CD4-positive, alpha-beta T cell treated with Interleukin-2 at 100 ng/mL for 4 hours (primary cell): ENCODE measurements at regions not wholly inside any gene's neighbourhood (a gene's known extent, or its start where the extent isn't known, plus 50 kb on each side); places are given as distances from the start of the nearest gene placed in this dataset.
"Not testable (repeated sequence)": the region's sequence is repeated elsewhere in the genome, so short reads cannot be mapped to it uniquely, and the experiment has no call there.

Experiments
- DNase-seq: peaks from one replicate; pipeline ENCODE4 v3.0.0-alpha.2; 2020; ENCODE audit warnings: low spot score

DNA sequence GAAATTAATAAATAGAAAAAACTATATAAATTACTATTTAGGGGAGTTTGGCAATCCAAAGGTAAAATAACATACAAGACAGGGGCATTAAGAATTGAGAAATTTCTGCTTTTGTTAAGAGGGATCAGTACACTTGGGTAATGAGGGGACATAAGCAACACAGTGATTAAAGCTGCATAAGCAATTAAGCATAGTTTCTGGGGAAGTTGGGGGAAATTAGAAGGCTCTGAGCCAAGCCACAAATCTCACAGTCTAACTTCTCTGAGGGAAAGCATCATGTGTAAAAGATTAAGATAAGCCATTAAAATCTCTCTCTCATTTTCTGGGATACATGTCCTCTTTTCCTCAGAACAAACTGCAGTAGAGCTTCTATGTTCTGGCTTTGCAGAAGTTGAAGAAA is 533.9 kb upstream of the LRFN5 start:
- no peak for DNase-seq

- DNase-seq = no peak
Observed at GRCh38 chr14:41071351-41071750, 535.3 kb upstream of the LRFN5 start.

GRCh38 chr14:41062826-41063225 is 543.9 kb upstream of the LRFN5 start:
- DNase-seq = no peak

DNA sequence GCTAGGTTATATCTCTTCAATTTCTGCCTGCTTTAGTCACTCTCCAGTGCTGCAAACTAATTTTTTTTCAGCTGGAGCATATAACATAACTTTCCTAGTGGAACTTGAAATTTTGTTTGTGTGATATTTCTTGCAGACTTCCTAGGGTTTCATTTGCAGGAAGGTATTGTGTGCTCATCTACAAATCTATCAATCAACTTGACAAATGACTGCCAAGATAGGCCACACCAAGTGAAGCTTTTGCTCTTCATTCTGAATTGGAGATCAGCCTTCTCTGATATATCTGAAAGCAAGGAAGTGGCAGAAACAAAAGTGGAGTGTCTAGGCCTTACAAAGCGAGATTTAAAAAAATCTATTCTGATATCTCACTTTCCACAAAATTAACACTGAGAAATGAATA is 551.1 kb upstream of the LRFN5 start:
- no peak for DNase-seq

GRCh38 chr14:41051801-41052200 is 554.9 kb upstream of the LRFN5 start:
- no peak for DNase-seq

DNA sequence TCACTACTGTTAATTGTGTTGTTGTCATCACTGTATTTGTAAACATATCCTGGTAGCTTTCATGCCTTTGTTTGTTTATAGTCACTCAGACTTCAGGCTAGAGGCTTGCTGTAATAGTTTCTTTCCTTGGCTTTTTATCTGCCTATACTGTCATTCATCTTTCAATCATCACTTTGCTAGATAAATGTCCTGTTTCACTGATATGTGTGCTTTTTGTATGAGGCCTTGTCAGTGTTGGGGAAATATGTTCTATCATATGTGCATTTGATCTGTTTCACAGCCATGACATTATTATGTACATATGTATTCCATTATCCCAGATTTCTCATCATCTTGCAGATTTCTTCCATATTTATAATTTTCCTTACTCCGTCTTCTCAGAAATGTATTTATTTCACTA is 558.9 kb upstream of the LRFN5 start:
- no peak for DNase-seq

DNA sequence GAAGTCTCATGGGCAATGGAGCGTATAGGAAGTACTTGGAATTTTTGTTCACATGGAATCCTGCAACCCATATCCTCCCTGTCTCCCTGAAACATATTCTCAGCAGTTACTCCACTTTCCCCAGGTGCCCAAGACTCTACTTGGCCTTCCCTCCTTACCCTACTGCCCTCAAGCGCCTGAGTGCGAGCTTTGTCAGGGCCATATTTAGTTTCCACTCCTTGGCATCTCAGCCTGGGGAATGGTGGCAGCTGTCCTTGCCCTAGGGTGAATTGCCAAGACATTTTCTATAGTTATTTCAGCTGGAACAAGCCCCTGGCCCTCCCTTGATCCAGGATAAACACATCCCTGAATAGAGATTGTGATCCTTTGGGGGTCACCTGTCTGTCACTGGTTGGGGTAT is 569.3 kb upstream of the LRFN5 start:
- no peak for DNase-seq

DNA sequence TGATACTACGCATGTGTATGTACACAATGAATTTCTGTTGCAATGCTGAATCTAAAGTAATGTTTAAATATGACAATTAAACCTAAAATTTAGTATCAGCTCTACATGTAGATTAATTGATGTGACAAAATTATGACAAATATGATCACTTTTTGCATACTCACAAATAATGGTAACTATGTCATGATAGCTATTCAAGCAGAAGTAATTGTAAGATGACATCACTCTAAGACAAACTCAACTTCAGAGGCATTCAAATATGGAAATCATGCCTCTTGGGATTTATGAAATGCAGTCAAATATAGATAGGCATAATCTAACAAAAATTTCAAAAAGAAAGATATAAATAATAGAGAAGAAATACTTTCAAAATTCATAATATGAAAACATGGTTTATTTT is 571.7 kb upstream of the LRFN5 start:
- no peak for DNase-seq

- no peak for DNase-seq
Observed at GRCh38 chr14:41022932-41023331, 583.7 kb upstream of the LRFN5 start.

GRCh38 chr14:41016213-41016612 is 590.5 kb upstream of the LRFN5 start:
- no peak for DNase-seq

DNA sequence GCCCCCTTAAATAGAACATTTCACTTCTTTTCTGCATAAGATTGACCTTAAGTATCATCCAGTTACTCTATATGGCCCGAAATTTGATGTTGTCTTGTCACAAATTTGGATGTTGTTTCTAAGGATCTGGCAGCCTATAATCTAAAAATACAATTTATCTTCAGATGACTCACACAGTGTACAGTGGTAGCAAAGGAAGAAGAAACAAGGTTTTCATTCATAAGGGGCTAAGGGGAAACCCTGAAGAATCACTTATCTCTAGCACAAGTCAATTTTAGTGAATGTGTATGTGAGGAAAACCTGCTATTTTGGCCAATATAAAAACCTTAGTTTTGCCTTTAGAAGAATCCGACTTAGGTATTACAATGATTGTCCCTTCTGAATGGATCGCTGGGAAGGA is 606.3 kb upstream of the LRFN5 start:
- no peak for DNase-seq

DNA sequence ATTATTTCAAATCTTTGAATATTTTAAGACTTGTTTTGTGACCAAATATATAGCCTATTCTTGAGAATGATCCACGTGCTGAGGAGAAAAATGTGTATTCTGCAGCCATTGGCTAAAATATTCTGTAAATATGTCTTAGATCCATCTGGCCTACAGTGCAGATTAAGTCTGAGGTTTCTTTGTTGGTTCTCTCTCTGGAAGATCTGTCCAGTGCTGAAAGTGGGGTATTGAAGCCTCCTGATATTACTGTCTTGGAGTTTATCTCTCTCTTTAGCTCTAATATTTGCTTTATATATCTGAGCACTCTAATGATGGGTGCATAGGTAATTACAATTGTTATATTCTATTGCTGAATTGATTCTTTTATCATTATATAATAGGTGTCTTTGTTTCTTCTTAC is 617.4 kb upstream of the LRFN5 start:
- no peak for DNase-seq

DNA sequence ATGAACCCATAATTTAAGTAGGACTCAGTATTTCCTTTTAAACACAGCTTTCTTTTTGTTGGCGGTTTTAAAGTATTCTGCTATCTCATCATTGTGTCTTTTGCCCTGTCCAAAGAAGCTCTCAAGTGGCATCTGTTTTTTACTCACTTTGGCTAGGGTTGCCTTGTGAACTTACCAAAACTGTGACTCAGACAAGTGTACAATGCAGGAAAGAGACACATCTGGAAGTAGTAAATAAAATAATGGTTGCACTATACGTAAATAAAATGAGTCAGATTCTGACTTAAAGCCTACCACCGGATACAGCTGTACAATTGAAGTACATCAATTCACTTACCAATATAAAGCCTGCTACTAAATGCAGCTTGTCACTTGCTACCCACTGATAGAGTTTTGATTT is 619.2 kb upstream of the LRFN5 start:
- no peak for DNase-seq

DNA sequence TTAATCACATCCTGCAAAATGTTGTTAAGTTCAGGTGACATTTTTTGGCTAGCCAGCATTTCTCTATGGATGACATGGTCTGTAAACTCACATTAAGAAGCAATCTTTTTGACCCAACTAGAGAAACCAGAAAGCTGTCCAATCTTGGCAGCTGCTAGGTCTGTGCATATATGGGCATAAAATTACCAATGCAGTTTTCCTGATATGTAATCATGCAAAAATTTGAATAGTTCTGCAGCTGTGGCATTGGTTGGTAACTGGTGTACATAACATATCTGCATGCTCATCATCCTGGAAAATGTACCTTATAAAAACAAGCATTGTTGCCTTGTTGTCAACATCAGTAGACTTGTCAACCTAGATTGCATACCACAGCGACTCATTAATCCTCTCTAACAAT is 620.0 kb upstream of the LRFN5 start:
- no peak for DNase-seq

DNA sequence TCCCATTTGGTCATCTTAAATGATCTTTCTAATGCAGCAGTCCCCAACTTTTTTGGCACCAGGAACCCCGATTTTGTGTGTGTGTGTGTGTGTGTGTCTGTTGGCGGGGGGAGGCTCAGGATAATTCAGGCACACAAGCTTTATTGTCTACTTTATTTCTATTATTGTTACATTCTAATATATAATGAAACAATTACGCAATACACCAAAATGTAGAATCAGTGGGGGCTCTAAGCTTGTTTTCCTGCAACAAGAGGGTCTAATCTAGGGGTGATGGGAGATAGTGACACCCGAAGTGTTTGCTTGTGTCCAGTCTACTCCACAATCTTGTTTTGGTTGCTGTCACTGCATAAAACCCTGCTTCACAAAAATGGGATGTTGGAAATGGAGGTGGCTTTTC is 621.1 kb upstream of the LRFN5 start:
- DNase-seq = no peak

DNA sequence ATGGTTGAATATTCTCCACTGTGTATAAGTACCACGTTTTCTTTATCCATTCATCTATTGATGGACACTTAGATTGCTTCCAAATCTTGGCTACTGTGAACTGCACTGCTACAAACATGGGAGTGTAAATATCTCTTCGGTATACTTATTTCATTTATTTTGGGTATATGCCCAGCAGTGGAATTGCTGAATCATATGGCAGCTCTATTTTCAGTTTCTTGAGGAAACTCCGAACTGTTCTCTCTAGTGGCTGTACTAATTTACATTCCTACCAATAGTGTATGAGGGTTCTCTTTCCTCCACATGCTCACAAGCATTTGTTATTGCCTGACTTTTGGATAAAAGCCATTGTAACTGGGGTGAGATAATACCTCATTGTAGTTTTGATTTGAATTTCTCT is 623.1 kb upstream of the LRFN5 start:
- DNase-seq = no peak

GRCh38 chr14:40981247-40981646 is 625.4 kb upstream of the LRFN5 start:
- no peak for DNase-seq

GRCh38 chr14:40960257-40960656 is 646.4 kb upstream of the LRFN5 start:
- not testable (repeated sequence) for DNase-seq

DNA sequence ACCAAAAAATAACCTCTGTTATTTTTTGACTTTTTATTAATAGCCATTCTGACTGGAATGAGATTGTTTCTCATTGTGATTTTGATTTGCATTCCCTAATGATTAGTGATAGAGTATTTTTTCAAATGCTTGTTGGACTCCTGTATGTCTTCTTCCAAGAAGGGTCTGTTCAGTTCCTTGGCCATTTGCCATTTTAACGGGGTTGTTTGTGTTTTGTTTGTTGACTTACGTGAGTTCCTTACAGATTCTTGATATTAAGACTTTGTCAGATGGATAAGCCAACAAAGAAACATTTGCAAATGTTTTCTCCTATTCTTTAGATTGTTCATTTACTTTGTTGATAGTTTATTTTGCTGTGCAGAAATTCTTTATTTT is 651.6 kb upstream of the LRFN5 start:
- DNase-seq = no peak

- DNase-seq = not testable (repeated sequence)
Observed at GRCh38 chr14:40954448-40955130, 652.1 kb upstream of the LRFN5 start.

DNA sequence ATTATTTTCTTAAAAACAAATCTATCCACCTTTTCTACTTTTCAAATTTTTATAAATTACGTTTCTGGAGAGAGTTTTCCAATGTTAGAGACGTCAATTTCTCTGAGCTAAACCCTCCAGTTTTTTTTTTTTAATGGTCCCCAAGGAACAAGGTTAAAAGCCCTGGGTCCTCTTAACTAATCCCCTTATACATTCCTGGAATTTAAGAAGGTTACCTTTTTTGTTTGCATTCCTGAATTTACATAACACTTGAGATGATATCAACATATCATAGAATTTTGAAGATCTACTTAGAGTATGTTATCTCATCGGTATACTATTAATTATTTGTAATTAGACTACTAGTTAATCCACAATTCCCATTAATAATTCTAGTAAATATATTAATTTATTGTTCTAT is 662.2 kb upstream of the LRFN5 start:
- DNase-seq = no peak

DNA sequence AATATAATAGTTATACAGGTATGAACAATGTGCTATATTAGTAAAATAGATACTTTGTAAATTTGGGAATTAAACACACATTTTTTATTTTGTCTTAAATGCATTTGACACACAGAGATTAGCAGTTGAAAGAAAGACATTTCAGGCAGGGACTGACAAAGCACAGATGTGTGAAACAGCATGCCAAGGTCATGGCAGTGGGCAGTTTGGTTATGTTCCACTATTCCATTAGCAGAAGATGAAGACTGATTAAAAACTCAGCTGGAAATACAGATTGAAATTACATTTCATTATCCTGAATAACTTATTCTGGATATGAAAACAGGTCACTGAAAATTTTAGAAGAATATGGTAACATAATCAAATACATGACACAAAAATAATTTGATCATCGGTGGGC is 669.8 kb upstream of the LRFN5 start:
- DNase-seq = no peak

- no peak for DNase-seq
Observed at GRCh38 chr14:40920380-40920779, 686.3 kb upstream of the LRFN5 start.

GRCh38 chr14:40911141-40911540 is 695.5 kb upstream of the LRFN5 start:
- DNase-seq = no peak

GRCh38 chr14:40909906-40910305 is 696.8 kb upstream of the LRFN5 start:
- no peak for DNase-seq
